HEK293T (cell line): ENCODE measurements at regions not wholly inside any gene's neighbourhood (a gene's known extent, or its start where the extent isn't known, plus 50 kb on each side); places are given as distances from the start of the nearest gene placed in this dataset.

ENCODE experiments used
- CTCF ChIA-PET: fragments of 350-600 bp; formaldehyde crosslinking; extraction: SDS; loops from one replicate; lab custom pipeline; 2021; ENCODE audit warnings: antibody characterized with exemption, inconsistent platforms; lab: Yijun Ruan, JAX
- POLR2A ChIA-PET: fragments of 350-600 bp; formaldehyde crosslinking; extraction: SDS; loops from one replicate; lab custom pipeline; 2020; ENCODE audit warnings: antibody characterized with exemption, inconsistent platforms; lab: Yijun Ruan, JAX
- DNase-seq: peaks from one replicate; pipeline ENCODE4 v3.0.0; 2012; ENCODE audit warnings: mixed read lengths; ENCODE audit errors: extremely low spot score
- ARNT ChIP-seq: fragments of 450-650 bp; IDR thresholded peaks from 2 replicates; pipeline ENCODE4 v1.6.1; 2017; ENCODE audit warnings: mild to moderate bottlenecking
- BHLHE40 ChIP-seq: fragments of 450-650 bp; IDR thresholded peaks from 2 replicates; pipeline ENCODE4 v1.6.1; 2016; ENCODE audit warnings: mild to moderate bottlenecking, moderate library complexity, borderline replicate concordance
- CTBP1 ChIP-seq: fragments of 450-650 bp; IDR thresholded peaks from 2 replicates; pipeline ENCODE4 v1.6.1; 2016; ENCODE audit warnings: borderline replicate concordance
- ELF4 ChIP-seq: fragments of 450-650 bp; IDR thresholded peaks from 2 replicates; pipeline ENCODE4 v1.6.1; 2017; ENCODE audit warnings: antibody characterized with exemption
- FOXA1 ChIP-seq: fragments of 450-650 bp; IDR thresholded peaks from 2 replicates; pipeline ENCODE4 v1.6.1; 2016; ENCODE audit warnings: mild to moderate bottlenecking
- FOXK2 ChIP-seq: fragments of 450-650 bp; IDR thresholded peaks from 2 replicates; pipeline ENCODE4 v1.6.1; 2016; ENCODE audit warnings: mild to moderate bottlenecking
- FOXM1 ChIP-seq: fragments of 450-650 bp; IDR thresholded peaks from 2 replicates; pipeline ENCODE4 v1.6.1; 2017; ENCODE audit warnings: mild to moderate bottlenecking, borderline replicate concordance
- HDGF ChIP-seq: fragments of 450-650 bp; IDR thresholded peaks from 2 replicates; pipeline ENCODE4 v1.6.1; 2017; ENCODE audit warnings: antibody characterized with exemption, borderline replicate concordance
- L3MBTL2 ChIP-seq: fragments of 450-650 bp; conservative IDR thresholded peaks from 2 replicates; pipeline ENCODE4 v1.6.1; 2016; ENCODE audit warnings: mild to moderate bottlenecking
- LEF1 ChIP-seq: fragments of 450-650 bp; IDR thresholded peaks from 2 replicates; pipeline ENCODE4 v1.6.1; 2017; ENCODE audit warnings: mild to moderate bottlenecking, borderline replicate concordance
- NFRKB ChIP-seq: fragments of 450-650 bp; IDR thresholded peaks from 2 replicates; pipeline ENCODE4 v1.6.1; 2016; ENCODE audit warnings: mild to moderate bottlenecking, moderate library complexity
- PKNOX1 ChIP-seq: fragments of 450-650 bp; IDR thresholded peaks from 2 replicates; pipeline ENCODE4 v1.6.1; 2016
- SP1 ChIP-seq: fragments of 450-650 bp; IDR thresholded peaks from 2 replicates; pipeline ENCODE4 v1.6.1; 2017
- SUZ12 ChIP-seq: fragments of 450-650 bp; IDR thresholded peaks from 2 replicates; pipeline ENCODE4 v1.6.1; 2016; ENCODE audit warnings: mild to moderate bottlenecking
- TARDBP ChIP-seq: fragments of 450-650 bp; IDR thresholded peaks from 2 replicates; pipeline ENCODE4 v1.6.1; 2016
- ZNF384 ChIP-seq: fragments of 450-650 bp; IDR thresholded peaks from 2 replicates; pipeline ENCODE4 v1.6.1; 2016

GRCh38 chr13:89568746-89569145 is 1778.7 kb upstream of the MIR17HG start:
- POLR2A ChIA-PET: no interaction called here
- DNase-seq: no peak
- CTCF ChIA-PET: no interaction called here
- TF ChIP-seq ELF4 (no peak), CTBP1 (no peak), FOXK2 (no peak), ARNT (no peak), PKNOX1 (no peak), L3MBTL2 (no peak), NFRKB (no peak), SP1 (no peak), SUZ12 (no peak), TARDBP (no peak), HDGF (no peak), ZNF384 (no peak), LEF1 (no peak), FOXM1 (no peak), BHLHE40 (no peak), FOXA1 (no peak)

- CTCF ChIA-PET: no interaction called here
- no peak for DNase-seq
- TF ChIP-seq BHLHE40 (no peak), SP1 (no peak), TARDBP (no peak), ARNT (no peak), LEF1 (no peak), SUZ12 (no peak), HDGF (no peak), FOXK2 (no peak), CTBP1 (no peak), FOXA1 (no peak), ZNF384 (no peak), ELF4 (no peak), L3MBTL2 (no peak), FOXM1 (no peak), PKNOX1 (no peak)
- POLR2A ChIA-PET: no interaction called here
Measured at GRCh38 chr13:89571676-89572075, 1775.8 kb upstream of the MIR17HG start.

- ChIA-PET CTCF (no interaction called here), POLR2A (no interaction called here)
- no peak for DNase-seq
- no peak for TF ChIP-seq ZNF384
- no peak for TF ChIP-seq CTBP1
- TF ChIP-seq FOXM1: no peak
- TF ChIP-seq SUZ12: no peak
- TF ChIP-seq BHLHE40: no peak
- TF ChIP-seq SP1: no peak
- TF ChIP-seq LEF1: no peak
- no peak for TF ChIP-seq TARDBP
- no peak for TF ChIP-seq L3MBTL2
- no peak for TF ChIP-seq FOXA1
- TF ChIP-seq HDGF: no peak
- TF ChIP-seq NFRKB: no peak
- no peak for TF ChIP-seq ARNT
- TF ChIP-seq ELF4: no peak
Measured at GRCh38 chr13:89574077-89574476, 1773.4 kb upstream of the MIR17HG start.

GRCh38 chr13:89577301-89577700 is 1770.2 kb upstream of the MIR17HG start:
- no peak for TF ChIP-seq ARNT
- TF ChIP-seq ZNF384: peak; percentile 65; the same call in 1 of the 2 replicates
- POLR2A ChIA-PET: no interaction called here
- CTCF ChIA-PET: interaction anchor here (0.7 kb wide), 1 partner anchor 1061 kb away, joined by 3 read pairs; no protein-coding TSS in a partner anchor
- DNase-seq: no peak

GRCh38 chr13:89584058-89584620 is 1763.3 kb upstream of the MIR17HG start:
- POLR2A ChIA-PET: no interaction called here
- CTCF ChIA-PET: no interaction called here

GRCh38 chr13:89602655-89603054 is 1744.8 kb upstream of the MIR17HG start:
- TF ChIP-seq FOXA1: no peak
- no peak for TF ChIP-seq PKNOX1
- no peak for TF ChIP-seq ARNT
- no peak for TF ChIP-seq SUZ12
- no peak for TF ChIP-seq BHLHE40
- no peak for TF ChIP-seq TARDBP
- TF ChIP-seq ELF4: no peak
- no peak for TF ChIP-seq FOXM1
- TF ChIP-seq FOXK2: no peak
- ChIA-PET POLR2A (no interaction called here), CTCF (no interaction called here)
- no peak for DNase-seq

More at GRCh38 chr13:89584058-89584620, 1763.3 kb upstream of the MIR17HG start:
- no peak for TF ChIP-seq ELF4
- no peak for TF ChIP-seq SP1
- TF ChIP-seq CTBP1: no peak
- no peak for TF ChIP-seq BHLHE40
- no peak for TF ChIP-seq LEF1
- no peak for TF ChIP-seq L3MBTL2
- DNase-seq: no peak

- ChIA-PET POLR2A (no interaction called here), CTCF (no interaction called here)
- no peak for TF ChIP-seq CTBP1
- TF ChIP-seq HDGF: no peak
- 0 out of 2 replicates have a peak, but pooled peaks have one; percentile 15 for TF ChIP-seq PKNOX1
- no peak for DNase-seq
Measured at GRCh38 chr13:89603187-89603586, 1744.3 kb upstream of the MIR17HG start.
